HG03060 (cell line): ENCODE measurements at regions not wholly inside any gene's neighbourhood (a gene's known extent, or its start where the extent isn't known, plus 50 kb on each side); places are given as distances from the start of the nearest gene placed in this dataset.
"Not testable (repeated sequence)": the region's sequence is repeated elsewhere in the genome, so short reads cannot be mapped to it uniquely, and the experiment has no call there.

Experiments
- ATAC-seq: cut with Tn5 transposase; IDR thresholded peaks from one replicate; pipeline ENCODE4 v1.9.1; 2021; ENCODE audit warnings: low read depth, moderate number of reproducible peaks; ENCODE audit not compliant: unreplicated experiment

- ATAC-seq = no peak
These were observed 1093.6 kb upstream of the ALCAM start for GRCh38 chr3:104273046-104273649.

- no peak for ATAC-seq
These were observed 1091.5 kb upstream of the ALCAM start for GRCh38 chr3:104275199-104275598.

GRCh38 chr3:104279617-104280016, 1087.1 kb upstream of the ALCAM start:
- no peak for ATAC-seq

- ATAC-seq = no peak
These were observed 1085.0 kb upstream of the ALCAM start for GRCh38 chr3:104281713-104282112.

GRCh38 chr3:104286645-104287044, 1080.1 kb upstream of the ALCAM start:
- ATAC-seq = no peak

- no peak for ATAC-seq
These were observed 1075.3 kb upstream of the ALCAM start for GRCh38 chr3:104291437-104291851.

- ATAC-seq = no peak
These were observed 1074.8 kb upstream of the ALCAM start for GRCh38 chr3:104291878-104292277.

- ATAC-seq = no peak
These were observed 1069.1 kb upstream of the ALCAM start for GRCh38 chr3:104297617-104298016.

- no peak for ATAC-seq
These were observed 1068.0 kb upstream of the ALCAM start for GRCh38 chr3:104298662-104299061.

GRCh38 chr3:104316118-104316517, 1050.6 kb upstream of the ALCAM start:
- no peak for ATAC-seq

GRCh38 chr3:104323226-104323625, 1043.5 kb upstream of the ALCAM start:
- ATAC-seq = no peak

GRCh38 chr3:104347291-104347690, 1019.4 kb upstream of the ALCAM start:
- no peak for ATAC-seq

- no peak for ATAC-seq
These were observed 1016.9 kb upstream of the ALCAM start for GRCh38 chr3:104349836-104350235.

GRCh38 chr3:104353951-104354350, 1012.8 kb upstream of the ALCAM start:
- ATAC-seq = no peak

GRCh38 chr3:104359546-104359945, 1007.2 kb upstream of the ALCAM start:
- ATAC-seq = no peak

- ATAC-seq = no peak
These were observed 1006.7 kb upstream of the ALCAM start for GRCh38 chr3:104360038-104360437.

GRCh38 chr3:104361748-104362147, 1005.0 kb upstream of the ALCAM start:
- ATAC-seq = not testable (repeated sequence)

- ATAC-seq = no peak
These were observed 1004.4 kb upstream of the ALCAM start for GRCh38 chr3:104362319-104362718.

- ATAC-seq = no peak
These were observed 999.7 kb upstream of the ALCAM start for GRCh38 chr3:104367000-104367399.

GRCh38 chr3:104368760-104369159, 997.9 kb upstream of the ALCAM start:
- no peak for ATAC-seq

- ATAC-seq = no peak
These were observed 981.3 kb upstream of the ALCAM start for GRCh38 chr3:104385421-104385820.

GRCh38 chr3:104388619-104389018, 978.1 kb upstream of the ALCAM start:
- no peak for ATAC-seq

GRCh38 chr3:104392327-104392726, 974.4 kb upstream of the ALCAM start:
- no peak for ATAC-seq
